Ammon's horn (tissue), 1 donor: ENCODE measurements at regions not wholly inside any gene's neighbourhood (a gene's known extent, or its start where the extent isn't known, plus 50 kb on each side); places are given as distances from the start of the nearest gene placed in this dataset.
A peak's percentile ranks its signal among the peaks of the same experiment; 100 is the strongest.

Source experiments
- DNase-seq: peaks from one replicate; pipeline ENCODE4 v3.0.0-alpha.2; 2016; ENCODE audit warnings: low spot score

- no peak for DNase-seq
Observed at GRCh38 chr1:4375812-4376211, 278.6 kb upstream of the AJAP1 start.

- DNase-seq = no peak
Observed at GRCh38 chr1:4379451-4380175, 274.8 kb upstream of the AJAP1 start.

DNA sequence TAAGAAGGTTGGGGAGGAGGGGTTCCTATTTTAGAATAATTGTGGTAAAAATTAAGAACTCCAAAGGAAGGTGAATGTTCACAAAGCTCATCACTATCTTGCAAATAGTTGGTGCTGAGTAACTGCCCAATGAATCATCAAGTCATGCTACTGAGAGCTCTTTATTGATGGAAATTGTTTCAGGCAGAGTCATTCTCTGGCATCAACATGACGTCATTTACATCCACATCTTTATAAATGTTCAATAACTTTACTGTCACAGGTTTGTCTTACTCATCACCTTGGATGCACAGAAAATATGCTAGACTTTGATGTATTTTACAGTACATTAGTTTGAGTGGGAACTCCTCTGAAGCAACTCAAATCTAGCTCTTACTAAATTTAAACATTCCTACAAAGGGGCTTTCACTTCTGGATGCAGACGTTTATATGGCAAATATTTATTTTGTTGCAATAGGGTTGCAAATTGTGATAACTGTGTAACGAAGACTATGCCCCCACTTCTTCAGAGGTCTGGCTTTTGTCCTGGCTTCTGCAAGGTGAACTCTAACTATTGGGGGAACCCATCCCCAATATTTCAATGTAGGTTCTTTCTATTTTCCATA is 273.7 kb upstream of the AJAP1 start:
- DNase-seq = no peak

DNA sequence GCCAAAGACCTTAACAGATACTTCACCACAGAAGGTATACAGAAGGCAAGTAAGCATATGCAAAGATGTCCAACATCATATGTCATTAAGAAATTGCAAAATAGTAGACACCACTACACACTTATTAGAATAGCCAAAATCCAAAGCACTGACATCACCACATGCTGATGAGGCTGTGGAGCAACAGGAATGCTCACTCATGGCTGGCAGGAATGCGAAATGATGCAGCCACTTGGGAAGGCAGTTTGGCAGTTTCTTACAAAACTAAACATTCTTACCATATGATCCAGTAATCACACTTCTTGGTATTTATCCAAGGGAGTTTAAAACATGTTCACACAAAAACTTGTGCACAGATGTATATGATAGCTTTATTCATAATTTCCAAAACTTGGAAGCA is 261.2 kb upstream of the AJAP1 start:
- no peak for DNase-seq

DNA sequence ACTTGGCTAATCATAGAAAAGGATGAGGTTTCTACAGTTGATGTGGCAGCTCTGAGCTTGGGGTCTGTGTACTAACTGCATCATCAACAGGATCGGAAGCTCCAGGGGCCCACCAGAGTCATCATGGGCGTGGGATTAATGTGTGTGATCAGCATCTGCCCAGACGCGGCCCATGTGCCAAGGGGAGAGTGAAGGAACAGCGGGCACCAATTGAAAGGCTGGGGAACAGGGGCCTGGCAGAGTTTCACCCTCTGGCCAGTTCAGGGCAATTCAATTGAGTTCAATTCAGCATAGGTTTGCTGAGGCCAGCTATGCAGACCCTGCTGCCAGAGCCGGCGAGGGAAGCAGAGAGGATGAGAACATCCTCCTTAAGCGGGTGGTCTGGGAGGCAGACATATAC is 260.0 kb upstream of the AJAP1 start:
- peak; percentile 39 for DNase-seq

DNA sequence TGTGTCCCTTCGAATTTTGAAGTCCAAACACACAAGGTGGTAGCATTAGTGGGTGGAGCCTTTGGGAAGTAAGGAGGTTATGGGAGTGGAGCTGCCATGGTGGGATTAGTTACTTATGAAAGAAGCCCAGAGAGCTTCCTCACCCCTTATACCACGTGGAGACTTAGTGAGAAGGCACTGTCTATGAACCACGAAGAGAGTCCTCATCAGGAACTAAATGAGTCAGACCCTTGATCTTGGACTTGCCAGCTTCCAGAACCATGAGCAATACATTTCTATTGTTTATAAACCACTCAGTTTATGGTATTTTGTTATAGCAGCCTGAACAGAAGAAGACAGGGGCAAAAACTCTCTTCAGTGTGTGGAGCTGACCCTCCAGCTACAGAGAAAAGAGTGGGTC is 259.3 kb upstream of the AJAP1 start:
- DNase-seq = no peak

DNA sequence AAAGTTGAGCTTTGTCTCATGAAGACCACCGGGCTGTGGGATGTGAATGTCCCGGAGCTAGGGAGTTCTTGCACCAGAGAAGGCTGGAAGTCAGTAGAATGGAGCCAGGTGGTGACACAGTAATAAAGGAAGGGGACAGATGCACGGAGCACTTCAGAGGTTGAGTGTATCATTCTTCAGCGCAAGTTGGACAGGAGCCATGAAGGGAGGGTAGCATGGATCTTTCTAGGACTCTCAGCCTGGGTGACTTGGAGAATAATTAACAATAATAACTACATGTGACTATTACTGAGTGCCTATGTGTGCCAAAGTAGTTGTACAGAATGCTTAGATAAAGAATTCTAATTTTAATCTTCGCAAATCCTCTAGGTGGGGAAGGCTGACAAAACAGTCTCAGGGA is 258.7 kb upstream of the AJAP1 start:
- DNase-seq = no peak

- peak; percentile 65 for DNase-seq
Observed at GRCh38 chr1:4396551-4396950, 257.9 kb upstream of the AJAP1 start.

GRCh38 chr1:4397196-4397595 is 257.2 kb upstream of the AJAP1 start:
- peak; percentile 70 for DNase-seq

DNA sequence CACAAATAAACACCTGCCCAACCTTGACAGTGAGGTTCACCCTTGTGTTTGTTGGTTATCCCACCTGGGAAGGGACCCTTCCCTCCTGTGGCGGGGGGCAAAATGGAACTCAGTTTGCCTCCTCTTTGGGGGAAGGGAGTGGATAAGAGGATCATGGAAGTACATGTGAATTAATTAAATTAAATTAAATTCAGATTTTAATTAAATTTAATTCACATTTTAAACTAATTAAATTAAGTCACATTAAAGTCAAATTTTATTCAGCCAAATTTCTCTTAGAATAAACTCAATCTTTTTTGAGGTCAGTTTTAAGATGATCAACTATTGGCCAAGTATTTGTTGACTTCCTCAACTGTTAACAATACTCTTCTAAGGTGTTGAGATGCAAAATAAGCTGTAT is 252.4 kb upstream of the AJAP1 start:
- DNase-seq = no peak

- DNase-seq = no peak
Observed at GRCh38 chr1:4404854-4405590, 249.4 kb upstream of the AJAP1 start.

DNA sequence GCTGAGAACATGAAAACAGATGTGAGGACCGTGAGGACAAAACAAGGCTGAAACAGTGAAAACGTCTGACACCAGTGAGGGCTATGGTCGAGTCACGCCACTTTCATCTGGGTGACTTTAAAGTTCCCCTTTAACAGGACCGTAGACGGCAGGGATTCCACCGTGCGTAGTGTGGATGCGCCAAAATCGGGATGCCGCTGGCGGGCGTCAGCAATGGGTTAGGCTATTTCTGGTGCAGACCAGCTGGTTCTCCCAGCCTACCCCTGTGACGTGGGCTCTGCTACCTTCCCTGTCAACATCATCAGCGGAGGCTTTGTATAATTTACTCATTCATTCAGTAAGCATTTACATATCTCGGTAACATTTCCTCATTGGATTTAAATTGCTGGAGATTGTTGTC is 246.6 kb upstream of the AJAP1 start:
- peak; percentile 59 for DNase-seq

DNA sequence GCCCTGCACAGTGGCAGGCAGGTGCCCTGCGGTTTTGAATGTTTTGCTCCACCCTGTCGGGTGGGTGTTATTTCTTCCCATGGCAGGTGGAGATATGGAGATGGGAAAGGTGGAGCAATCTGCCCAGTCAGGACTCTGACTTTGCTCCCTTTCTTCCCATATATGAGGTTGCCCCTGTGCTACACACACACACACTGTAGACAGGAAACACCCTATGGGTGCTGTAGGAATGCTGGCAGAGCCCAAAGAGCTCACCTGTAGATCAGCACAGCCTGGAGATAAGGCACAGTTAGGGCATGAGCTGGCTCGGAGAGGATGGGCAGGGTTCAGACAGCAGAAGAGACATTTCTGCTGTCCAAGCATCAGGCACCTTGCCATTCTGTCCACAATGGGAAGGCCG is 246.0 kb upstream of the AJAP1 start:
- no peak for DNase-seq

DNA sequence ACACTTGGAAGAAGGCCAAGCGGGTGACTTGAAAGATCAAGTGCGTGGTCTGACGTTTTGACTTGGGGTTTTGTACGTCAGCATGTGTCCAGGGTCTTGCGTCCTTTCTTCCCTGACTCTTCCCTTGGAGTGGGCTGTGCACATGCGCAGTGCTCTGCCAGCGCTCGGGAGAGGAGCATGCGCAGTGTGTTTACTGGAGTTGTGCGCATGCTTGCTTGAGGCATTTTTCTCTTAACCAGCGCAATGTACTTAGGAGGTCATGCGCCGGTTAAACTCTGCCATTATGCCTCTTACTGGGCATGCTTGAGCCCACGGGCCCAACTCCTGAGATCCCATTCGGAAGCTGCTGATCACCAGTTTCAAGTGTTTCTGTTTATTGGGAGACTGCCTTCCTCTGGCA is 242.5 kb upstream of the AJAP1 start:
- no peak for DNase-seq

- DNase-seq = no peak
Observed at GRCh38 chr1:4415476-4415875, 238.9 kb upstream of the AJAP1 start.

DNA sequence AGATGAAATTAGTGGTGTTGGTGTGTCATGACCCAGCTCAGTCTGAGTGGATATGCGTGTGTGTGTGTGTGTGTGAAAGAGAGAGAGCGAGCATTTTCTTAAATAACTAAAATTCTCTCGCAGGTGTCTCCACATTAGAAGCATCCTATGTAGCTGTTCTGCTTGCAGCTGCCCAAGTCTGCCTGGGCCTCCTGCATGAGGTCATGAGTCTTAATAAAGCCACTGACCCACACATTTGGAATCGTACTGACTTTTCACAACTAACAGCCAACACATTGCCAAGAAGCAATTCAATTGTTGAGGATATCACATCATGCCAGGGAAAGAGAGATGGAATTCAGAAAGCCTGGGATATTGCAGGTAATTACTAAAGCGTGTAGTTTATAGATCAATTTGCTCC is 238.2 kb upstream of the AJAP1 start:
- no peak for DNase-seq

GRCh38 chr1:4418021-4418420 is 236.4 kb upstream of the AJAP1 start:
- no peak for DNase-seq

DNA sequence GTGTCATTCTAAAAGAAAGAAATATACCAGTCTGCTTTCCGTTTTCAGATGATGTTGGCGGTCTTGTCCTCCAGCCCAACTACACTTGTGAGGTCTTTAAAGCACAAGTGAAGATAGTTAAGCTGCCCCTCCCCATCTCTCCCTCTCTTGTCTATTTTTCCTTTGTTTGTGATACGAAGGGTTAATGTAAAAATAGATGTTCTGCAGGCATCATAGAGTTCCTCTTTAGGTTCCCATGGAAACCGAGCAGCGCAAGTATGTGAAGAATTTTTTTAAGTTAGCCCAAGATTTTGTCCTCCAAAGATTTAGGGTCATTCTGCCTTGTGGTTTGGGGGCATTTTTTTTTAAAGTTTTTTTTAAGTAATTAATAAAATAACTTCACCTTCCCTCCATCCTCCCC is 232.4 kb upstream of the AJAP1 start:
- no peak for DNase-seq

DNA sequence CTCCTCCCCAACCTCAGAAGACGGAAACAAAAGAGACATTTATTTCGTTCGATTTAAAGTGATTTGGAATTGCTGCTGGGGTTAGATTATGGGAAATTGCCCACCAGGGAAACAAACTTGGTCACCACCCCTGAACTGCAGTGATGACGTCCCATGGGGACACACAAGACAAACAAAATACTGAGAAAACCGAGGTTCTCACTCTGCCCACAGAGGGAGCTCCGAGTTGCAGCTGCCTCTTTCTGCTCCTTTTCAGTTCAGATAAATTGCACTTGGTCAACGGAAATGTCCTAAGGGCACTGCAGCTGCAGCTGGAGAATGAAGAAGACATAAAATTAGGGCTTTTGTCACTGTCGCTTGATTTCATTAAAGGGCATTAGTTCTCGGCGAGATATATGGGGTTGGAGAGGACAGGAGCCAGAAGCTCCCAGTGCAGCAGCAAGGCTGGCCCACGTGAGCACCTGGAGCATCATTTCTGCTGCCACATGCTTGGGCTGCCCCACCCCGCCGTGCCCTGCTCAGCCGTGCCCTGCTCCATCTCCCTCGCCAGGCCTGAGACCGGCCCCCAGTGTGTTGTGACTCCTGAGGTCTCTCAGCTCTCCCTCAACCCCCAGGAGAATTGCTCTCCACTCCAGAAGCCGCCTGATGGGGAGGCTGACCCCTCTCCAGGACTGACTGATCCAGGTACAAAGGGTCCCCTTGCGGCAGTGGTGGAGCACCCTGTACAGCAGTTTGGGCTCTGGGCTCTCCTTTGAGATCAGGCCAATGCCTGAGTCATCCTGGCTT is 231.7 kb upstream of the AJAP1 start:
- DNase-seq = no peak

DNA sequence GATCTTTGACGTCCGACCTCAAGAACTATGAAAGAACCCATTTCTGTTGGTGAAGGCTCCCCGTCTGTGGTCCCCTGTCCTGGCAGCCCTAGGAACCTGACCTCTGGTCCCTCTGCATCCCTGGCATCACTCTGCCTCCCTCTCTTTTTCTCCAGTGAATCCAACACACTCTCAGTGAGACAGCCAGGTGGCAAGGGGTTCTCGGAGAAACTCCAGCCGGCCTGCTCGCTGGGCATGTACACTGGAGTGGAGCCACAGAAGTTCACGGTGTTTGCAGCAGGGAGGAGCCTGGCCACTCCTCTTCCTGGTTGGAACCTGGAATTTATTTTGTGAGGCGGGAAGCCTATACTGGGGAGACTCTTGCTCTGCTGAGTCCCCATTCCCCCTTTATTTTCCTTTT is 230.2 kb upstream of the AJAP1 start:
- no peak for DNase-seq

DNA sequence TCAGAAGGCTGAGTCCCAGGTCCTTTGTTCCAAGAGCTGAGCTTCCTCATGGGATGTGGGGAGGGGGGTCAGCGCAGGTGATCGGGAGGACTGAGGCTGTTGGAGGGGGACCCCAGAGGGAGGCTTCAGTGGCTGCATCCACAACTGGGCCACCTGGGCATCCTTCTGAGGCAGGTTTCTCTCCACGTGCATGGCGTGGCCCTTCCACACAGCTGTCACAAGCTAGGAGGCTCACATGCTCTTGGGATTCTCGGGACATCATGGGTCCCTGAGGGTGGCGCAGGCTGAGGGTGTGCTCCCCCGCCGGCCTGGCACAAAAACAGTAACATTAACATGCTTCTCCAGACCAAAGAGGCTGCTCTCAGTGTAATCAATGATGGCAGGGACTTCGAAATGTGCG is 229.6 kb upstream of the AJAP1 start:
- DNase-seq = no peak

DNA sequence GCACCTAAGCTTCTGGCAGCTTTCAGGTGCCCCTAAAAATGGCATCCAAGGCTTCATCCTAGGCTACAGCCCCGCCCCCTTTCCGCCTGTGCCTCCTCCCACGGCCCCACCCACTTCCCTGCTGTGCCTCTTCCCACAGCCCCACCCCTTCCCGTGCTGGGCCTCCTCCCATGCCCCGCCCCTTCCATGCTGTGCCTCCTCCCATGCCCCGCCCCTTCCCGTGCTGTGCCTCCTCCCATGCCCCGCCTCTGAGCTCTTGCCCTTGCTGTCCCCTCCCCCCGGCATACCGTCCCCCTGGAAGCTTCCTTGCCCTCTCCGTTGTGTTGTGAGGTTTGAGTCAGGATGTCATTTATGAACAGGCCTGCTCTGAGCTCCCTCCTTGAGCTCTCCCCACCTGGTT is 228.5 kb upstream of the AJAP1 start:
- no peak for DNase-seq

- DNase-seq = no peak
Observed at GRCh38 chr1:4428711-4429110, 225.7 kb upstream of the AJAP1 start.
